GM12865 (cell line): ENCODE measurements at regions not wholly inside any gene's neighbourhood (a gene's known extent, or its start where the extent isn't known, plus 50 kb on each side); places are given as distances from the start of the nearest gene placed in this dataset.

Experiments used
- DNase-seq: peaks from one replicate; pipeline ENCODE4 v3.0.0; 2010; ENCODE audit warnings: low read depth
- H3K4me3 ChIP-seq: 2 replicates; pipeline ENCODE4 v1.5.1; 2011; ENCODE audit warnings: mild to moderate bottlenecking, low read depth, low read length, control low read depth
- CTCF ChIP-seq: IDR thresholded peaks from 2 replicates; pipeline ENCODE4 v1.5.1; 2011; ENCODE audit warnings: low read length, control low read depth, low read depth, inconsistent platforms; ENCODE audit not compliant: insufficient read depth; ENCODE audit errors: missing control alignments

GRCh38 chr12:127158385-127159061, 1108.4 kb upstream of the TMEM132C start:
- no peak for TF ChIP-seq CTCF
- no peak for DNase-seq
- no peak overlapping the region for H3K4me3 ChIP-seq

GRCh38 chr12:127161466-127161865, 1105.5 kb upstream of the TMEM132C start:
- no peak overlapping the region for H3K4me3 ChIP-seq
- TF ChIP-seq CTCF, result no peak
- DNase-seq, result no peak

- no peak for TF ChIP-seq CTCF
- H3K4me3 ChIP-seq, result no peak overlapping the region
- DNase-seq, result peak; percentile 27
Observed at GRCh38 chr12:127162307-127162706, 1104.7 kb upstream of the TMEM132C start.

GRCh38 chr12:127162902-127163301, 1104.1 kb upstream of the TMEM132C start:
- peak; percentile 75 for DNase-seq
- H3K4me3 ChIP-seq, result no peak overlapping the region
- TF ChIP-seq CTCF, result no peak

GRCh38 chr12:127165567-127166392, 1101.2 kb upstream of the TMEM132C start:
- H3K4me3 ChIP-seq, result peak overlapping the region; percentile 44
- TF ChIP-seq CTCF, result no peak
- peak; percentile 86 for DNase-seq

GRCh38 chr12:127169321-127170181, 1097.4 kb upstream of the TMEM132C start:
- DNase-seq, result no peak

More at GRCh38 chr12:127169321-127170181, 1097.4 kb upstream of the TMEM132C start:
- no peak overlapping the region for H3K4me3 ChIP-seq
- TF ChIP-seq CTCF, result no peak
